Hematopoietic multipotent progenitor cell treated with erythropoietin and hydrocortisone succinate and interleukin-3 and kit ligand, for 8 days (in vitro differentiated cells): ENCODE measurements at regions not wholly inside any gene's neighbourhood (a gene's known extent, or its start where the extent isn't known, plus 50 kb on each side); places are given as distances from the start of the nearest gene placed in this dataset.

Experiments used
- DNase-seq: peaks from one replicate; pipeline ENCODE4 v3.0.0-alpha.2; 2015

DNA sequence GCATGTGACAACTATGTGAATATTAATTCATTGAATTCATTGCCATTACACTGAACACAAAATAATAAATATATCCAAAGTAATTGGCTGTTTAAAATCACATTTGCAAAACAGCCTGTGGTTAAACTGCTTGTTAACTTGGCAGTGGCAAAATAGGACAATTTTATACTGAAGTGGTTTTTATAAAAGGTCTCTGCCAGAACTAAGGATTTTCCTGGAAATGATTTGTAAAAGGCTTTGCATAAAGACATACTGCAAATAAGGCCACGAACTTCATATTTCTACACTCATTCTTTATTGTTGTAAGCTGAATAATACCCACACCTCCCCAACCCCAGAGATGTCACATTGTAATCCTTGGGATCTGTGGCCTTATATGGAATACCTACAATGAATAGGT is 370.3 kb upstream of the RGMB start:
- DNase-seq, result no peak

DNA sequence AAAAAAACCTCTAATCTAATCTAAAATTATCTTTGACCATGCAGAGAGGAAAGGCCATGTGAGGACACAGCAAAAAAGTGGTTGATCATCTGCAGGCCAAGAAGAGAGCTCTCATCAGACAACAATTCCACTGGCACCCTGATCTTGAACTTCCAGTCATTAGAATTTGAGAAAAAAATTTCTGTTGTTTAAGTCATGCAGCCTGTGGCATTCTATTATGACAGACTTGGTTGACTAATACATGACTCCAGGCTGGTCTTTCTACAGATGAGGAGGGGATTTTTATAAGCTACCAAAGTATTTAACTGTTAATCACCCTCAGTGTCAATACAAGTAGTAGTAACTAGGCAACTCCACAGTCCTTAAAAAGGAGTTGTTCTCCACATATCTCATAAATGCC is 358.5 kb upstream of the RGMB start:
- no peak for DNase-seq

DNA sequence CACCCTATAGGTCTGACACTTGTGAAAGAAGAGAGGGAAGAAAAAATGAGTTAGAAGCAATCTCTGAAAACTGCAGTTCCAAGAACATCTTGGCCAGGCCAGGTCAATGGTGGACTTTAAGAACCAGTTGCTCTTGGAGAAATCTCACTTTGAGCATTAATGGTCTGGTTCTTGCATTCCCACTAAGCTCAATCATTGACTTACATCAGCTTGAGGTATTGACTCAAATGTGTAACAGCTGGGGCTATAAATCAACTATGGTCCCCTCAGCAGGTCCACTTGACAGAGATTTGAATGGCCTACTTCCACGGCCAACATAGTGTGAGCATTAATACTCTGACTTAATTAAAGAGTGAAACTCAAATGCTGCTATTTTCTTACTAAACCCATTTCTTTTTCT is 357.8 kb upstream of the RGMB start:
- no peak for DNase-seq

DNA sequence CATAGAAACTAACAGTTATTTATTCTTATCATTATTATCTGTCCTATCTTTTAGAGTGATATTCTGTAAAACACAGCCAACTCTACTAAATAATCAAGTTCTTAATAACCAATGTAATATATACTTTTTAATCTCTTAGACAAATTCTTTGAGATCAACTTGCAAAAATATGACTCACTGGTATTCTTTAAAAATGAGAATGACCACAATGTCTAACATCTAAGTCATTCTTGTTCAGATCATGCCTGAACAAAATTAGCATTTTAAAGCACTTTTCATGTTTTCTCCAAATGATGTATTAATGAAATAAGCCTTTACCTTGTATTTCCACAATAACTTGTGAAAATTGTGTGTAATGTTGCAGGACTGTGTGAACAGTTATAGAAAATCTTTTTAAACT is 356.9 kb upstream of the RGMB start:
- DNase-seq, result no peak

DNA sequence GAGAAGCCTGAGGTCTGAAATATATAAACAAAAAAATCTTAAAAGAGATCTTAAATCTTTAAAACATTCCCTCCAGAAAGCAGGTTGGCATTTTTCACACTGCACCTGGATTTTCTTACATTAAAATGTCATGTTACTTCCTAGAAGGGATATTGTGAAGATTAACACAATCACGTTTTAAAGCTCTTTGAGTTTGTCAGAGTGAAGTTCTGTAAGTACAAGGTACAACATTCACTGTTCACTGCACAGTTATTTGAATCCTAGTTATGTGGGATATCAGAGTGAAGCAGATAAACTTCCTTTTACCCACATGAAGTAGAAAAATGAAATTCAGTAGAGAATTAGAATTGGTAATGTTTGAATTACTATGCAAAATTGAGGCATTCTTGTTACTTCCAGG is 353.6 kb upstream of the RGMB start:
- DNase-seq, result no peak

DNA sequence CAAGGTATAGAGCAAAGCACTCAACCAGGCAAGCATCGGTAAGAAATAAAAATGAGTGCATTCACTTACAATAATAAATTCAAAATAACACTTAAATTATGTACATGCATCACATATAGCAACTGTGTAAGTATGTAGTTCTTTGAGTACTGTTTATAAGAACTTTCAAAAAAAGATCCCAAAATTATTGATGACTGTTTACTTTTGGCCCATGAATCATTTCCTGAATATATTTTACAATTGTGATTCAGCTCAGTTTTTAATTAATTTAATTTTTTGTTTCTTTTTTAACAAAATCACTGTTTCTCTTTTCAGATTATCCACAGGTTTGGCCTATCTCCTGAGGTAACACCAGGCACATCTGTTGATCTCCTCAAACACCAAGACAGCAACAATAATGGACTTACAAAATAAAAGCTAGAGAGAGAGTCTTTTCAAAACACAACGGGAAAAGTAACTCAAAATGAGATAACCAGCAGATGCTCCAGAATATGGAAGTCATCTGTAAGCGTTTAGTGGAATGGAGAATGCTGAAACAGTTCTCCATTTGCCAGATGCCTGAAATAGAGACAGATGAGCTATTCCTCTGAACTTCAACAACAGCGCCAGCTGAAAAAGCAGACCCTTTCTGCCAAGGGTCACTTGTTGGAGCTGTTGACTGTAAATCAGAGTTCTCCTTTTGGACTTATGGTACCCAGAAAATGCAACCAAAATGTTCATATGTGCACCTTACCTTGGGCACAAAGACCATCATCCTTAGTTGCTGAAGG is 348.6 kb upstream of the RGMB start:
- no peak for DNase-seq

DNA sequence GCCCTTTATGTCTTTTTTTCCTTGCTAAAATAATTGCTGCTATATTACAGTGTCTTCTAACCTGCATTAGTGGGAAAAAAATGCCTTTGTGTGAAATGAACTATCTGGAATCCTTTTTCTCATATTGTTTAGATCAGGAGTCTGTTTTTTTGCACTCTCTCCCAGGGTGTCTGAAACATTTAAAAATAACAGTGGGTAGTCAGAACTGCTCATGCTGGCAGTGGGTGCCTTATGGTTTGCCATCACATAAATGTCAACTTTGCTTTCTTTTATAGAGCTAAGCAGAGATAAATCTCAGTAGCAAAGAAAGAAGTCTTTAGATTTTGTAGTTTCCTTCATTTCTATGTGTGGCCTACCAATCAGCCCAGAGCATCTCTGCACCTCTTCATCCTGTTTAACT is 347.8 kb upstream of the RGMB start:
- DNase-seq, result no peak

DNA sequence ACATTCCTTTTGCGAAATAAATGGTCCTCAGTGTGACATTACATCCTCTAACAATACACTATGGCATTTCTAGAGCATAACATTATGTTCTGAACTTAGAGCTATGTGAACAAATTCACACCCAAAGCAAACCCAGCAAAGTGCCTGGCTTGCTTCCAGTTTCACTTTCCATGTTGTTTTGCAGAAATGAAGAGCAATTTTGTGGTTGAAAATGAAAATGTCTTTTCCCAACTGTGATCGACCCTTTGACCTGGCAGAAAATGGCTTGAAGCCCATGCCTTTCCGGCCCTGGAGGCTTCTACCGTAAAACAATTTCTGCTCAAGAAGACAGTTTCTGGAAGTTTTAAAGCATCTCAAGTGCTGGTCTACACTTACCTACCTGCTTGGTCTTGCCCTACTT is 344.7 kb upstream of the RGMB start:
- no peak for DNase-seq

DNA sequence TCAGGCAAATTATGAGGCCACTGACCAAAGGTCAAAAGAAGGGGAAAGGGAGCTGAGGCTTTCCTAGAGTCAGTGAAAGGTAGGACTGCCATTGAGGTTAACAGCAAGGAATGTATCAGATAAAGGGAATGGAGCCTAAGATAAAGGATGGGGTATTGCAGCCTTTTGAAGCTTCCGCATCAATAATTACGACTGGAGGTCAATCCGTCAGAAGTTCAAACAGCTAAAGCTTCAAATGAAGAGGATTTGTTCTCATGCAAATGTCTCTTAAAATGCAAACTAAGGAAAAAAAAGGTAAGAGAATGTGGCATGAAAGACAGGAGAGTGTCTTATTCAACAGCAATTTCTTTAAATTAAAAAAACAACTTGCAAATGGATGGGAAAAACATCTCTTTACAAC is 341.1 kb upstream of the RGMB start:
- no peak for DNase-seq

DNA sequence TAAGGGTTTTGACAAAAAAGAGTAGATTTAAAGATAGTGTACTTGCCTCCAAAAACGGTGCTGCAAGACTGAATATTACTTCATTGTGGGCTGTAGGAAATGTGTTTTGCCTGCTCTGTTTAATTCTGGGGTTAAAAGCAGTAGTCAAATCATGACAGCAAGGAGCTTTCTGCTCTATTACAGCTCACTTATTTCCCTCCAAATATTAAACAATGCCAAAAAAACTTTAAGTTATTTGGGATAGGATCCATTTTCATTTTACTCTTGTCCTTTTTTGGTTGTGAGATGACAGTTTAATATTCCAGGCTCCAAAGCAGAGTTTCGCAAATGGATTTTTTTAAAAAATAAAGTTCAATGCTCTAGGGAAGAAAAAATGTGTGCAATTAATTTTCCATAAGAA is 340.4 kb upstream of the RGMB start:
- no peak for DNase-seq

DNA sequence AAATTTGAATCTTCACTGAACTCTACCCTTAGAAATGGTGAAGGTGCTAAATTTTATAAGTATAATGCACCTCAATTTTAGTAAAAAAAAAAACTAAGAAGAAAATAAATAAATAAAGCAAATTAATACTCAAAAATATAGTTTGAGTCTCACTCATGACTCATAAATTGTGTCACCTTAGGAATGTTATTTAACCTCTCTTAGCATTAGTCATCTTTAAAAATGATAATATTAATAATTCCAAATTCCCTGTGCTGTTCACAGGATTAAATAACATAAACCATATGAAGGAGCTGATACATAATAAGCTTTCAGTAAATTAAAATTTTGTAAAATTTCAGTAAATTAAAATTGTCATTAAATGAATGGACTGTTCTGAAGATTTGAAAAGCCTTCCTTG is 339.8 kb upstream of the RGMB start:
- no peak for DNase-seq

DNA sequence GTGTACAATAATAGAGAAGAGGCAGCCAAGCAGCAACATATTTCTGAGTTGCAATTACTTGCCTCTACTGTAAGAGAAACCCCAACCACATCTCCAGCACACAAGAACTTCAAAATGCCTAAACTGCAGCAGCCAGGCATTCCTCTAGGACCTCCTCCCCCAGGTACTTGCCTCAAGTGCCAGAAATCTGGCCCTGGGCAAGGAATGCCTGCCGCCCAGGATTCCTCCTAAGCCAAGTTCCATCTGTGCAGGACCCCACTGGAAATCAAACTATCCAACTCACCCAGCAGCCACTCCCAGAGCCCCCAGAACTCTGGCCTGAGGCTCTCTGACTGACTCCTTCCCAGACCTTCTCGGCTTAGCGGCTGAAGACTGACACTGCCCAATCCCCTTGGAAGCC is 336.8 kb upstream of the RGMB start:
- no peak for DNase-seq

DNA sequence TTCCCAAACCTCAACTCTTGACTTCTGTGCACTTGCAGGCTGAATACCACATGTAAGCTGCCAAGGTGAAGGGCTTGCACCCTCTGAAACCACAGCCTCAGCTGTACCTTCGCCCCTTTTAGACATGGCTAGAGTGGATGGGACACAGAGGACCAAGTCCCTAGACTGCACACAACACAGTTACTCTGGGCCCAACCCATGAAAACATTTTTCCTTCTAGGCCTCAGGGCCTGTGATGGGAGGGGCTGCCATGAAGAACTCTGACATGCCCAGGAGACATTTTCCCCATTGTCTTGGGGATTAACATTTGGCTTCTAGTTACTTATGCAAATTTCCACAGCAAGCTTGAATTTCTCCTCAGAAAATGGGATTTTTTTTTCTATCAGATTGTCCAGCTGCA is 331.0 kb upstream of the RGMB start:
- DNase-seq, result no peak

DNA sequence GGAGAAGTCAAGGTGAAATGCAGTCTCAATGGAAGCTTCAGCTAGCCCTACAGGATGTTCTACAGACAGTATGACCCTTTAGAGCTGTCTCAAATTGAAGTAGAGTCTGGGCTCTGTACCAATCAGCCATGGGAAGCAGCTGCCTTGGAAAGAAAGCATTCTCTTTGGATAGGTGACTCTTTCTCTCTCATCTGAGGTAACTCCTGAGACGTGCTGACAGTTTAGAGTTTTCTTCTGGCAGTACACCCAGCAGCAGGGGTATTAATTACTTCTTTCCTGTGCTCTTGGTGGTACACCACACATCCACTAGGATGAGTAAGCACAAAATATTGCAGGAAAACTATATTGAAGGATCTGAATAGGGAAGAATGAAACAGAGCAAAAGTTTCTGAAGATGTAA is 329.6 kb upstream of the RGMB start:
- DNase-seq, result no peak

DNA sequence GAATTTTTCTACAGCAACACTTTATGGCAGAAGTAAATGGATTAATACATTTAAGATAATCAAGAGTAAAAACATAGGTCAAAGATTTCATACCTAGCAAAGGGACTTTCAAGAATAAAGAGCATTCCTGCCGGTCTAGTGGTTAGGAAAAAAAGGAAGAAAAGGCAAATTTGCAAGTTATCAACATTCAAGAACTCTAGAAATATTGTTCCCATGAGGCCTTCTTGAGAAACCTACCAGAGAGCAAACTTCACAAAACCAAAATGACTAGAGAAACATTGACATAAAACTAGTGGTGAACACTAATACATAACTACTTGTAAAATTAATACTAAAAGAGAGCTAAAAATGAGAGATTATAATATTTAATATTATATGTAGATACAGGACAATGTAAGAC is 320.2 kb upstream of the RGMB start:
- no peak for DNase-seq

DNA sequence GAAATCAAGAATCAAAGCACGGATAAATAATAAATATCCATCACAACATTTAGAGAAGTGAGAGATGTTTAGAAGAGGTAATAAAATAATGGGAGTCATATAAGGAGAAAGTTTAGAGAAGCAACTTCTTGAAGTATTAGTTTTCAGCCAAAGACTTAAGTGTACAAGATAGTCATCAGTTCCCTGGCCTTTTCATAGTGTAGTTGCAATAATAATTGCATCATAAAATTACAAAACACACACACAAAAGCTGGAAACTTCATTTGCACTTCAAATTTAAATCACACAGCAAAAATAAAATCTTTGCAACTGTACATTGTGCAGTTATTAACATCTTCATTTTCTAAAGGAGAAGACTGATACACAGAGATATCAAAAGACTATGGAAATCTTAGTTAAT is 319.1 kb upstream of the RGMB start:
- DNase-seq, result no peak

DNA sequence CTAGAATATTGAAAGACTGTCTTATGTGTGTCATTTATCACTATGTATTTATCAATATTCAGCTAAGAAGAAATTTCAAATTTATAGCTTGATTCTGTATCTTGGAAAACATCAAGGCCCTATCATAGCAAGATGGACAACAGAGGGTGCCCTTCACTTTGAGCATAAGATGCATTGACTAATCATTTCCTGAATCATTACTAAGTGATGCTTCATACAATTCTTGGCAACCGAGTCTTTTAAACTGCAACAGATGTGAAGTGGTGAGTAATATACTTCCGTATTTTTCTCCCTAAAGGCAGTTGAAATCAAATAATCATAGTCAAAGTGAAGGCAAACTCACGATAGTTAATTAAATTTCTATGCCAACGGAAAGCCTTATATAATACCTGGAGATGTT is 318.6 kb upstream of the RGMB start:
- no peak for DNase-seq

DNA sequence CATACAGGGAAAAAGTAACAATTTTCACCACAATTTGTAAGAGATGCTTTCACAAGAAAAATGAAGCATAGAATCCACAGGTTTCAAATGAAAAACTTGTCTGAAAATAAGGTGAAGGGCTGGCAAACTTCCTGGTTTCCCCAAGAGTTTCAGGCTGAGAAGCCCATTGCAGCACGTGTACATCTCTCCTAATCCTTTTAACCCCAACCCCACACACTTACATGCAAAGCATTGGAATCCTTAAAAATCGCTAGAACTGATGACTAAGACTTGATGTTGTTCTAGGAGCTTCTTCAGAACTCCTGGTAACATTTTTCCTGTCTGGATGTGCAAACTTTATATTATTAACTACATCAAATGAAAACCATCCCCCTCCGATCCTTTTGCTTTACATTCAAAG is 317.8 kb upstream of the RGMB start:
- no peak for DNase-seq

DNA sequence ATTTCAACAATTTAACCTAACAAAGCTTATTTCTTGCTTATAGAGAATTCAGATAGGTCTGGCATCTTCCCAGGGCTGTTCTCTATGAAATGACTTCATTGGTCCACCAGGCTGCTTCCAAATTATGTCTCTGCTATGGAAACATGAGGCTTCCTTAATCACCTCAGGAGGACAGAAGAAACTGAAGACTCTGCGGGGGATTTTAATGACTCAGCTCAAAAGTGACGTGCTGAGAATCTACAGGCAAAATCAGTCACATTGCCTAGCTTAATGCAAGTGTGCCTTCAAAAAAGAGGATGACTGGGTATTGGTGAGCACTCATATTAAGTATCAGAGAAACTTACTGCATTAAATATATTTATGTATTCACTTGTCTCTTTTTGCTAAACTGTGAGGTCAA is 315.5 kb upstream of the RGMB start:
- DNase-seq, result no peak

DNA sequence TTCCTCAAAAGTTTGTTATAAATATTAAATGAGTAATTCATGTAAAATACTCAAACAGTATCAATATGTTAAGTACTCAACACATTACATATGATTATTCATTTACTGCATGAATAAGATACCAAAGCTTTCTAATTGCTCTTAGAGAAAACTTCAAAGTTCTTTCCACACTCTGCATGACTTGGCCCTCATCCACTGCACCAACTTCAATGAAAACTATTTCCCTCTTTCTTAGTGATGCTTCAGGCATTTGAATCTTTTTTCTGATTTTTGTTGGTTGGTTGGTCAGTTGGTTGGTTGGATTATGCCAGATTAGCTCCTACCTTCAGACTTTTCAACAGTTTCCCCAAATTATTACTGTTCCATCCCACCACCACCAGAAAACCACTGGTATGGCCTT is 314.7 kb upstream of the RGMB start:
- no peak for DNase-seq

DNA sequence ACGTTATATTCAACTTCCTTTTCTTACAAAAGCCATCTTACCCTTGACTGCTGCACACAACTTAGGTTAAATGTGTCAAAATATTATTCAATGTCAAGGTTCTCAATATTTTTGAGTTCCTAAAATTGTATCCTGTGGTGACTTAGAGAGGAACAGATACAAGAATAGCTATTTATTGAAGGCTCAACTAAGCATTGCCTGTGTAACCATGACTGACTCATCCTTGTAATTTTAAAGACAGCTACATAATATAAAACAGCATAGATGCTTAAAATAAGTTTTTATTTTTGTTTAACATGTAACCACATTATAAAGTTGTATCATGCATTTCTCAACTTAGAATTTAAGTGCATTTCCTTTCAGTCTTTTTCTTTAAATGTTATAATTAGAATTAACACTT is 312.9 kb upstream of the RGMB start:
- no peak for DNase-seq

DNA sequence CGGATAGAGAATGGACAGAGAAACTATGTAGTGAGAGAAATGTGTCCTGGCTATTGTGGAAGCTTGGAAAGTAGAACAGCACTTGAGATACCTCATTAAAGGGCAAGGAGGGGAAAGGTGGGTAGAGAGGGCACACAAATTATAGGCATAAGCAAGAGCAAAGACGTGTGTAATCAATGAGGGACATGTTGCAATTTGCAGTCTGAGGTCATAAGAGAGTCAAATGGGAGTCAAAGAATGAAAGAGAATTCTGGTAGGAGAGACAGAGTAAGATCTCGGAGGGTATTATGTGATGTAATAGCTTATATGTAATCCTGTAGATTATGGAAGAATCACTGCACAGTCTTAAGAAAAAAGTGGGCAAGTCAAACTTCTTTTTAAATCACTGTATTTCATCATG is 312.0 kb upstream of the RGMB start:
- DNase-seq, result no peak

DNA sequence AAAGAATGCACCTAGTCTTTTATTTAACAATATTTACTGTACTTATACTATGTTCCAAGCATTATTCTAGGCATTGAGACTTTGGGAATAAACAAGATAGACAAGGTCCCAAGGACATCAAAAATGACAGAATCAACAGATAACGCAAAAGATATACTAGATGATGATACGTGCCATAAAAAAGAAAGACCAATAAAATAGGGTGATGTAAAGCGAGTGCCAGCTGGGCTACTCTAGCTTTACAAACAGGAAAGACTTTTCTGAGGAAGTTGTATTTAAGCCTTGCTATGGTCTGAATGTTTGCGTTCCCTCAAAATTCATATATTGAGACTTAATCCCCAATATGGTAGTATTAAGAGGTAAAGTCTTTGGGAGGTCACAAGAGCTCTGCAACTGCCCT is 310.2 kb upstream of the RGMB start:
- DNase-seq, result no peak

DNA sequence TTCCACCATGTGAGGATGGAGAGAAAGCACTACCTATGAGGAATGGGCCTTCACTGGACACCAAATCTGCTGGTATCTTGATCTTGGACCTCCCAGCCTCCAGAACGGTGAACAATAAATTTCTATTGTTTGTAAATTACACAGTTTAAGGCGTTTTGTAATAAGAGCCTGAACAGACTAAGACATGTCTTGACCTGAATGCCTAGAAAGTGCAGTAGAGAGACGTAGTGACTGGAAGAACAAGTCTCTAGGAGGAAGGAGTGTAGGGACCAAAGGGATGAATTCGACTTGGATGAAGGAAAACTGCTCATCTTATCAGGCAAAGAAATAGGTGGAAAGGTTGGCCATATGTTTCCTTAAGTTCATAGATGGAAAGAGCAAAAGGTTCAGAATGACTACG is 309.8 kb upstream of the RGMB start:
- no peak for DNase-seq

DNA sequence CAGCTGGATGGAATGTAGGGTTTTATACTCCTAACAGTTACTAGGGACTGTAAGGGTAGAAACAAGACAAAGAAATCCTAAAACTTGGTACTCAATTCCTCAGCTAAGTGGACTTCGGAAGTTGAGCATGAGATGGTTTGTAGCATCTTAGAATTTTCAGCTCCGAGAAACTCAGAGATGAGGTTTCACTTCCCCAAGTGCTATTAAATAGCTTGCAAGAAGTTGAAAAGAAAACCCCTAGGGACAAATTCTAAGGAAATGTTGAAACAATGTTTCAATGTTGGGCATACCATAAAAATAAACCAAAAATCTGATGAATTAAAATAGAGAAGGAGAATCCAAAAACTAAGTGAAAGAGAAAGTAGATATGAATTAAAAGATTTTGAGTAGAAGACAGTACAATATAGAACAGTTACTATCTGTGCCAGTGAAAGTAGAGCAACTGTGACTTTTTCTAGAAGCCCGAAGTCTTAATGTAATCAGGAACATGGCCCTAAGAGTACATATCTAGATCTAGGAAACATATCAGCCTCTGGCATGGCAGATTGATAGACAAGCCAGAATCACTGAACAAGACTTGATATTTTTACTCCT is 308.6 kb upstream of the RGMB start:
- DNase-seq, result no peak
